ENCODE measurements at regions not wholly inside any gene's neighbourhood (a gene's known extent, or its start where the extent isn't known, plus 50 kb on each side); places are given as distances from the start of the nearest gene placed in this dataset.

DNA sequence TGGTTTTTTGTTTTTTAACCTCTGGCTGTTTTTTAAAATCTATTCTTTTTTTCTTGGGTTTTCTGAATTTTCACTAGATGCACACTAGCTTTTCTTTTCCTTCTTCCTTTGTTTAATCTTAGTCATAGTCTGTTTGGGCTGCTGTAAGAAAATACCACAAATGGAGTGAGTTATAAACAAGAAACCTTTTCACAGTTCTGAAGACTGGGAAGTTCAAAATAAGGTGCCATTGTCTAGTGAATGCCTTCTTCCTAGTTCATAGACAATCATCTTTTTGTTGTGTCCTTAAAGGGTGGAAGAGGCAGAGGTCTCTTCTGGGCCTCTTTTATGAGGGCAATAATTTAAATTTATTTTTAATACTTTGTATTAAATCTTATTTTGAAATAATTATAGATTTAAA lies 532.9 kb upstream of the ANO5 start:
- POLR2A ChIA-PET: no interaction called here
- Histone ChIP-seq H3K9me3 (replicated peaks; ENCODE audit: control insufficient read depth, insufficient read depth, low read depth, low read length) (no peaks in the 10 kb centered on the region), H4K20me1 (replicated peaks; ENCODE audit: control insufficient read depth, insufficient read depth, low read length) (no peaks in the 10 kb centered on the region), H3K27me3 (ENCODE audit: control insufficient read depth in 2 of 2, insufficient read depth in 2 of 2, low read length in 2 of 2) (no peaks in the 10 kb centered on the region), H3K4me3 (no peak overlapping the region), H3K79me2 (ENCODE audit: control insufficient read depth, insufficient read depth, low read length) (no peaks in the 10 kb centered on the region), H3K9me1 (ENCODE audit: control insufficient read depth, insufficient read depth, low read length) (no peaks in the 10 kb centered on the region), H3K4me2 (ENCODE audit: insufficient read depth, low read length) (no peak overlapping the region), H2AFZ (ENCODE audit: low read depth, low read length) (no peak overlapping the region), H3K4me1 (replicated peaks in 1 of 2; ENCODE audit: control insufficient read depth in 2 of 2, insufficient read depth in 2 of 2, low read length in 2 of 2) (no peaks in the 10 kb centered on the region), H3K9ac (ENCODE audit: insufficient read depth in 1 of 2, low read depth in 2 of 2, low read length in 2 of 2) (no peak overlapping the region), H3K27ac (ENCODE audit: extremely low read depth, low read depth, low read length) (no peak overlapping the region), H3K36me3 (ENCODE audit: control insufficient read depth, insufficient read depth, low read length) (no peaks in the 10 kb centered on the region)
- TF ChIP-seq MTF1 (CRISPR knock-in tag; IDR thresholded peaks at IDR 0.05; ENCODE audit: borderline replicate concordance): no peak
- TF ChIP-seq RBM14 (IDR thresholded peaks at IDR 0.05; ENCODE audit: borderline replicate concordance, insufficient read depth, low read depth, low read length): no peak
- TF ChIP-seq KDM4B (IDR thresholded peaks at IDR 0.05; ENCODE audit: borderline replicate concordance in 2 of 2, low read depth in 1 of 2): no peak
- TF ChIP-seq ZBTB7A (IDR thresholded peaks at IDR 0.05; ENCODE audit: borderline replicate concordance, control insufficient read depth, low read depth, low read length): no peak
- no peak for TF ChIP-seq NFXL1 (CRISPR knock-in tag; IDR thresholded peaks at IDR 0.05)
- TF ChIP-seq RFX1 (IDR thresholded peaks at IDR 0.05): no peak
- TF ChIP-seq ZNF184 (CRISPR knock-in tag; IDR thresholded peaks at IDR 0.05): no peak
- TF ChIP-seq, protein P1, sequence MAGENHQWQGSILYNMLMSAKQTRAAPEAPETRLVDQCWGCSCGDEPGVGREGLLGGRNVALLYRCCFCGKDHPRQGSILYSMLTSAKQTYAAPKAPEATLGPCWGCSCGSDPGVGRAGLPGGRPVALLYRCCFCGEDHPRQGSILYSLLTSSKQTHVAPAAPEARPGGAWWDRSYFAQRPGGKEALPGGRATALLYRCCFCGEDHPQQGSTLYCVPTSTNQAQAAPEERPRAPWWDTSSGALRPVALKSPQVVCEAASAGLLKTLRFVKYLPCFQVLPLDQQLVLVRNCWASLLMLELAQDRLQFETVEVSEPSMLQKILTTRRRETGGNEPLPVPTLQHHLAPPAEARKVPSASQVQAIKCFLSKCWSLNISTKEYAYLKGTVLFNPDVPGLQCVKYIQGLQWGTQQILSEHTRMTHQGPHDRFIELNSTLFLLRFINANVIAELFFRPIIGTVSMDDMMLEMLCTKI (IDR thresholded peaks at IDR 0.05; ENCODE audit: partially characterized antibody): no peak
- TF ChIP-seq TRIM24 (IDR thresholded peaks at IDR 0.05): no peak
- TF ChIP-seq, protein P2, sequence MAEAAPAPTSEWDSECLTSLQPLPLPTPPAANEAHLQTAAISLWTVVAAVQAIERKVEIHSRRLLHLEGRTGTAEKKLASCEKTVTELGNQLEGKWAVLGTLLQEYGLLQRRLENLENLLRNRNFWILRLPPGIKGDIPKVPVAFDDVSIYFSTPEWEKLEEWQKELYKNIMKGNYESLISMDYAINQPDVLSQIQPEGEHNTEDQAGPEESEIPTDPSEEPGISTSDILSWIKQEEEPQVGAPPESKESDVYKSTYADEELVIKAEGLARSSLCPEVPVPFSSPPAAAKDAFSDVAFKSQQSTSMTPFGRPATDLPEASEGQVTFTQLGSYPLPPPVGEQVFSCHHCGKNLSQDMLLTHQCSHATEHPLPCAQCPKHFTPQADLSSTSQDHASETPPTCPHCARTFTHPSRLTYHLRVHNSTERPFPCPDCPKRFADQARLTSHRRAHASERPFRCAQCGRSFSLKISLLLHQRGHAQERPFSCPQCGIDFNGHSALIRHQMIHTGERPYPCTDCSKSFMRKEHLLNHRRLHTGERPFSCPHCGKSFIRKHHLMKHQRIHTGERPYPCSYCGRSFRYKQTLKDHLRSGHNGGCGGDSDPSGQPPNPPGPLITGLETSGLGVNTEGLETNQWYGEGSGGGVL (CRISPR knock-in tag; IDR thresholded peaks at IDR 0.05): no peak
- TF ChIP-seq, protein P3, sequence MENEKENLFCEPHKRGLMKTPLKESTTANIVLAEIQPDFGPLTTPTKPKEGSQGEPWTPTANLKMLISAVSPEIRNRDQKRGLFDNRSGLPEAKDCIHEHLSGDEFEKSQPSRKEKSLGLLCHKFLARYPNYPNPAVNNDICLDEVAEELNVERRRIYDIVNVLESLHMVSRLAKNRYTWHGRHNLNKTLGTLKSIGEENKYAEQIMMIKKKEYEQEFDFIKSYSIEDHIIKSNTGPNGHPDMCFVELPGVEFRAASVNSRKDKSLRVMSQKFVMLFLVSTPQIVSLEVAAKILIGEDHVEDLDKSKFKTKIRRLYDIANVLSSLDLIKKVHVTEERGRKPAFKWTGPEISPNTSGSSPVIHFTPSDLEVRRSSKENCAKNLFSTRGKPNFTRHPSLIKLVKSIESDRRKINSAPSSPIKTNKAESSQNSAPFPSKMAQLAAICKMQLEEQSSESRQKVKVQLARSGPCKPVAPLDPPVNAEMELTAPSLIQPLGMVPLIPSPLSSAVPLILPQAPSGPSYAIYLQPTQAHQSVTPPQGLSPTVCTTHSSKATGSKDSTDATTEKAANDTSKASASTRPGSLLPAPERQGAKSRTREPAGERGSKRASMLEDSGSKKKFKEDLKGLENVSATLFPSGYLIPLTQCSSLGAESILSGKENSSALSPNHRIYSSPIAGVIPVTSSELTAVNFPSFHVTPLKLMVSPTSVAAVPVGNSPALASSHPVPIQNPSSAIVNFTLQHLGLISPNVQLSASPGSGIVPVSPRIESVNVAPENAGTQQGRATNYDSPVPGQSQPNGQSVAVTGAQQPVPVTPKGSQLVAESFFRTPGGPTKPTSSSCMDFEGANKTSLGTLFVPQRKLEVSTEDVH (IDR thresholded peaks at IDR 0.05; ENCODE audit: low read depth, partially characterized antibody): no peak
- no peak for TF ChIP-seq ASH1L (IDR thresholded peaks at IDR 0.05; ENCODE audit: borderline replicate concordance, low read depth, partially characterized antibody)
- no peak for TF ChIP-seq ZFP30 (CRISPR knock-in tag; IDR thresholded peaks at IDR 0.05; ENCODE audit: borderline replicate concordance)
- no peak for TF ChIP-seq CBFA2T3 (IDR thresholded peaks at IDR 0.05)
- no peak for TF ChIP-seq ILK (tag; IDR thresholded peaks at IDR 0.05; ENCODE audit: borderline replicate concordance, low read depth)
- in situ Hi-C loops (cut with MboI) (no loop called here), intact Hi-C loops (cut with micrococcal nuclease) (no loop called here)
- ATAC-seq (no peak), FAIRE-seq (no peak), DNase-seq (ENCODE audit: extremely low read depth in 1 of 4, low spot score in 3 of 4) (no peak)
- CTCF ChIA-PET (ENCODE audit: low intra/inter-chr PET ratio): no interaction called here
- no TSS peak for BruUV-seq (replicated peaks)
